ENCODE measurements at regions not wholly inside any gene's neighbourhood (a gene's known extent, or its start where the extent isn't known, plus 50 kb on each side); places are given as distances from the start of the nearest gene placed in this dataset.

DNA sequence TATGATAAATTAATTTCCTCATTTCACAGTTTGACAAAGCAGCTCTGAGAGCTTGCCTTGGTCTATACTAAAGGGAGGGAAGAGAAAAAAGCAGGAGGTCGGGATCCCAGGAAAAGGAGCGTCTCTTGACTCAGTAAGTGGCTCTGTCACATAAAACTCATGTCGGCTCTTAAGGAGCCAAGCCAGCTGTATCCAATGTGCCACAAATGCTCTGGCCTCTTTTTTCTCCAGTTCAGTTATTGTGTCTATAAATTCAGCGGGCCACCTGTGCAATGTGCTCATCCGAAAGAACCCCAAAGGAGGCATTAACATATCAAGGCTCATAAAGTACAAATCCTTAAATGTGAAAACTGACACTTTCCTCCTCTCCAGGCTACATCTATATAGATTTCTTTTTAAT, 337.7 kb upstream of the FAM241A start (continued):
- TF ChIP-seq HNRNPLL (IDR thresholded peaks at IDR 0.05; ENCODE audit: low read depth, low read length, poor library complexity, severe bottlenecking) (no peak), ZNF354B (CRISPR knock-in tag; IDR thresholded peaks at IDR 0.05) (no peak), ATF6 (CRISPR knock-in tag; IDR thresholded peaks at IDR 0.05) (no peak), POLR2B (IDR thresholded peaks at IDR 0.05; ENCODE audit: low read depth, partially characterized antibody) (no peak)

GRCh38 chr4:111808174-111808573, 337.1 kb upstream of the FAM241A start:
- no peak overlapping the region for H3K9ac ChIP-seq (ENCODE audit: insufficient read depth in 1 of 2, low read depth in 2 of 2, low read length in 2 of 2)
- no peaks in the 10 kb centered on the region; the same call in 1 of the 2 replicates for H3K9me3 ChIP-seq (replicated peaks; ENCODE audit: control insufficient read depth, insufficient read depth, low read depth, low read length)
- no peaks in the 10 kb centered on the region for H4K20me1 ChIP-seq (replicated peaks; ENCODE audit: control insufficient read depth, insufficient read depth, low read length)
- no peak overlapping the region for H2AFZ ChIP-seq (ENCODE audit: low read depth, low read length)
- no peak overlapping the region for H3K27ac ChIP-seq (ENCODE audit: extremely low read depth, low read depth, low read length)
- H3K36me3 ChIP-seq (ENCODE audit: control insufficient read depth, insufficient read depth, low read length), result no peaks in the 10 kb centered on the region
- ATAC-seq (no peak), DNase-seq (ENCODE audit: extremely low read depth in 1 of 4, low spot score in 3 of 4) (no peak), FAIRE-seq (no peak)
- H3K4me3 ChIP-seq, result no peak overlapping the region
- WGBS (ENCODE audit: insufficient coverage, low coverage, missing lambda C conversion rate), result 5% methylated on average over 2 of the region's 2 CpGs
- H3K4me2 ChIP-seq (ENCODE audit: insufficient read depth, low read length), result no peak overlapping the region
- BruUV-seq (replicated peaks), result no TSS peak
- ChIA-PET CTCF (ENCODE audit: low intra/inter-chr PET ratio) (no interaction called here), POLR2A (no interaction called here)
- H3K27me3 ChIP-seq (ENCODE audit: control insufficient read depth in 2 of 2, insufficient read depth in 2 of 2, low read length in 2 of 2), result no peaks in the 10 kb centered on the region
- in situ Hi-C loops (cut with MboI) (no loop called here), intact Hi-C loops (cut with micrococcal nuclease) (no loop called here)
- TF ChIP-seq ZNF766 (CRISPR knock-in tag; conservative IDR thresholded peaks at IDR 0.05), result no peak
- TF ChIP-seq POLR2H (tag; IDR thresholded peaks at IDR 0.05; ENCODE audit: low read depth), result no peak
- TF ChIP-seq ZBTB1 (CRISPR knock-in tag; IDR thresholded peaks at IDR 0.05; ENCODE audit: borderline replicate concordance, low read depth), result no peak
- TF ChIP-seq SIN3B (IDR thresholded peaks at IDR 0.05; ENCODE audit: low read depth), result no peak
- no peak for TF ChIP-seq ZNF324 (CRISPR knock-in tag; IDR thresholded peaks at IDR 0.05)
- no peak for TF ChIP-seq ZKSCAN8 (CRISPR knock-in tag; IDR thresholded peaks at IDR 0.05)
- no peak for TF ChIP-seq BMI1 (IDR thresholded peaks at IDR 0.05; ENCODE audit: low read length)
- TF ChIP-seq ZFP36 (IDR thresholded peaks at IDR 0.05; ENCODE audit: low read depth, low read length, partially characterized antibody), result no peak
- no peak for TF ChIP-seq DNMT1 (IDR thresholded peaks at IDR 0.05)
- H3K9me1 ChIP-seq (ENCODE audit: control insufficient read depth, insufficient read depth, low read length), result no peaks in the 10 kb centered on the region
- no peaks in the 10 kb centered on the region for H3K4me1 ChIP-seq (replicated peaks in 1 of 2; ENCODE audit: control insufficient read depth in 2 of 2, insufficient read depth in 2 of 2, low read length in 2 of 2)
- H3K79me2 ChIP-seq (ENCODE audit: control insufficient read depth, insufficient read depth, low read length), result no peaks in the 10 kb centered on the region
